ENCODE measurements at regions not wholly inside any gene's neighbourhood (a gene's known extent, or its start where the extent isn't known, plus 50 kb on each side); places are given as distances from the start of the nearest gene placed in this dataset.

- DNase-seq (ENCODE audit: low spot score), result no peak
These were observed 413.2 kb upstream of the JAG1 start for GRCh38 chr20:11086970-11087369.

DNA sequence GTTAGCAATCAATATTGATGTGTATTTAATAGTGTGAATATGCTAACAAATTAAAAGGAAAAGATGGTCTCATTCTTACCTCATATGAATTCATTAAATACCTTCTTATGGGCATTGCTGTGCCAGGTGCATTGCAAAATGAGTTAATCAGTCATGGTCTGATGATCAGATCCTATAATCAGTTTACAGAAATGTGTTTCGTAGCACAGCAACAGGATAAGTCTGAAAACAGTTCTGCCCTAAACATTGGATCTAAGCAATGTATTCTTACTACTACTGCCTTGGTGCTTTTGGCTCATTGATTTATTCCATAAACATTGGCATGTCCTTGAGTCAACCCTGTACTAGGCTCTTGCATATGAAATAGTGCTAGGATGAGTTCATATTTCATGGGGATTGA lies 417.0 kb upstream of the JAG1 start:
- no peak for DNase-seq (ENCODE audit: low spot score)

DNA sequence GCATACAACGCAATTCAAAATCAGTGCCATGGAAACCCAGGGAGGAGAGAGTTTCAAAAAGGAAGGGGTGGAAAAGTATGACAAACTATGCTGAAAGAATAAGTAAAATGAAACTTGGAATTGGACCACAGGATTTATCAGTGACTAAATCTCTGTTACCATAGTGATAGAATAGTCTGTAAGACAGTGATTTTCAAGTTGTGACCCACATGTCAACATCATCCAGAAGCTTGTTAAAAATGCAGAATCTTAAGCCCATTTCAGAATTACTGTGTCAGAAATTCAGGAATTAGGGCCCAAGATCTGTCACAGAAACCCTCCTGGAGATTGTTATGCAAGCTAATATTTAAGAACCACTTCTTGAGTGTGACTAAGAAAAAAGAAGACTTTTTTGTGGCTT lies 417.7 kb upstream of the JAG1 start:
- no peak for DNase-seq (ENCODE audit: low spot score)

GRCh38 chr20:11092151-11092550 lies 418.4 kb upstream of the JAG1 start:
- DNase-seq (ENCODE audit: low spot score), result no peak

DNA sequence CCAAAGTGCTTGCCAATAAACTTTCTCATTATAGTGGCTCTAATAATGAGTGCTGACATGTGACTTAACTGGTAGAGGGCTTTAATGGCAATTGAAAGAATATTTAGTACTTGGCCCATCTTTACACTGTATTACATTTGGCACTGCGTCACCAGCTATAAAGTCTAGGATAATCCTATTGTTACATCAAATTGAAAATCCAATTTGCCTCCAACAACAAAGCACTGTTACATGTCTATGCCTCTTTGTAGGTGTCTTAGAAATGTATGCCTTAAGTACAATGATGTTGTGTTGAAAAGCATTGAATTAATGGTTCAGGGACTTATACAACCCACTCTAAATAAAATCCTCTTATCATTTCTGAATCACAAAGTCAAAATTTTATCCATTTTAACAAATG lies 420.4 kb upstream of the JAG1 start:
- DNase-seq (ENCODE audit: low spot score), result no peak

DNA sequence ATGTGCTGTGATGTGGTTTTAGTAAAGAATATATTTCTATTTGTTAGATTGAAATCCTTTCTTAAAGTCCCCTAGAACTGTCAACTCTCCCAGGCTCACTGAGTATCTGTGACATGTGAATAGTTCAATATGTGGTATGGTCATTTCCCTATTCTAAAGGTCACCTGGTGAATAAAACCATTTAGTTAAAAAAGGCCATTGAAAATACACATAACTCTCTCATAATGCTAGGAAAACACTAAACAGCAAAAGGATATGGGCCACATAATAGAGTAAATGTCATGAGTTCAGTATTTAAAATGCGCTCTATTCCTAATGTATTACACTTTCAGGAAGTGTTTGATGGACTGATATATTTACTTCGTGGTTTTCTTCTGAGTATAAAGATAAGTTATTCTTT lies 420.9 kb upstream of the JAG1 start:
- peak; percentile 28 for DNase-seq (ENCODE audit: low spot score)

GRCh38 chr20:11098888-11099287 lies 425.1 kb upstream of the JAG1 start:
- no peak for DNase-seq (ENCODE audit: low spot score)

DNA sequence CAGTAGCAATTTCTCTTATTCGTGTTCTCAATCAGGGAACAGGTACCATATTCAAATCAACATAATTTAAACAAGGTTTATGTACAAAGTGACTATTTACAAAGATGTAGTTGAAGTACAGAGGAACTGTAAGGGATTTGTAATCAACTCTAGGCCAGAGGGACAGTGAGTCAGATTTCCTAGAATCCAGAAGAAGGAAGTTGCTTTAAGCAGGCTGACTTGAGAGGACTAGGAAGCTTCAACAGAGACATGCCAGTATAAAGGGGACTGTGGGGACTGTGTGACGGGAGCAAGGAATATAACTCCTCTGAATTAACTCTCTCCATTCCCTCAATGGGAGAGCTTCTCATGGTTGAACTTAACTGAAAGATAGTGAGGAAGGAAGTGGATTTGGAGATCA lies 427.4 kb upstream of the JAG1 start:
- no peak for DNase-seq (ENCODE audit: low spot score)

- no peak for DNase-seq (ENCODE audit: low spot score)
These were observed 427.9 kb upstream of the JAG1 start for GRCh38 chr20:11101696-11102095.

- no peak for DNase-seq (ENCODE audit: low spot score)
These were observed 430.1 kb upstream of the JAG1 start for GRCh38 chr20:11103866-11104265.

- no peak for DNase-seq (ENCODE audit: low spot score)
These were observed 434.5 kb upstream of the JAG1 start for GRCh38 chr20:11108102-11108810.

- DNase-seq (ENCODE audit: low spot score), result no peak
These were observed 436.7 kb upstream of the JAG1 start for GRCh38 chr20:11110535-11110934.

GRCh38 chr20:11111191-11111590 lies 437.4 kb upstream of the JAG1 start:
- DNase-seq (ENCODE audit: low spot score), result no peak

- DNase-seq (ENCODE audit: low spot score), result no peak
These were observed 439.0 kb upstream of the JAG1 start for GRCh38 chr20:11112832-11113231.

GRCh38 chr20:11114382-11114781 lies 440.6 kb upstream of the JAG1 start:
- no peak for DNase-seq (ENCODE audit: low spot score)

GRCh38 chr20:11117808-11118528 lies 444.2 kb upstream of the JAG1 start:
- DNase-seq (ENCODE audit: low spot score), result peak; percentile 56

GRCh38 chr20:11118802-11119380 lies 445.1 kb upstream of the JAG1 start:
- DNase-seq (ENCODE audit: low spot score), result no peak

DNA sequence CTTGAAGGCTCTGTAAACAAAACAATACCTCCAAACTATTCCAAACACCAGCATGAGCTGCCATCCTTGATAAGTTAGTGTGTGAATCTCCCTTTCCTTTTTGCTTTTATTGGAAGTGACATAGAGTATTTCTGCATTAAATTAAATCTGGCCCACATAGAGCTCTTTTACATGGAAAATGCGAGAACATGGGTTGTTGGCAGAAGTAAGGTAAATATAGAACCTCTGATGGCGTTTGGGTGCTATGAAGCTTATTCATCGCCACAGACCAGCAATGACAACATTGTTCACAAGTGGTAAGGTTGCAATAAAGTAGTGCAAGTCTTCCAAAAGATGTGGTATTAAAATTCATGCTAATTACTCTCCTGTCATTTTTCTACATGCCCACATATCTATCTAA lies 445.8 kb upstream of the JAG1 start:
- DNase-seq (ENCODE audit: low spot score), result no peak

- DNase-seq (ENCODE audit: low spot score), result no peak
These were observed 446.6 kb upstream of the JAG1 start for GRCh38 chr20:11120431-11120830.

DNA sequence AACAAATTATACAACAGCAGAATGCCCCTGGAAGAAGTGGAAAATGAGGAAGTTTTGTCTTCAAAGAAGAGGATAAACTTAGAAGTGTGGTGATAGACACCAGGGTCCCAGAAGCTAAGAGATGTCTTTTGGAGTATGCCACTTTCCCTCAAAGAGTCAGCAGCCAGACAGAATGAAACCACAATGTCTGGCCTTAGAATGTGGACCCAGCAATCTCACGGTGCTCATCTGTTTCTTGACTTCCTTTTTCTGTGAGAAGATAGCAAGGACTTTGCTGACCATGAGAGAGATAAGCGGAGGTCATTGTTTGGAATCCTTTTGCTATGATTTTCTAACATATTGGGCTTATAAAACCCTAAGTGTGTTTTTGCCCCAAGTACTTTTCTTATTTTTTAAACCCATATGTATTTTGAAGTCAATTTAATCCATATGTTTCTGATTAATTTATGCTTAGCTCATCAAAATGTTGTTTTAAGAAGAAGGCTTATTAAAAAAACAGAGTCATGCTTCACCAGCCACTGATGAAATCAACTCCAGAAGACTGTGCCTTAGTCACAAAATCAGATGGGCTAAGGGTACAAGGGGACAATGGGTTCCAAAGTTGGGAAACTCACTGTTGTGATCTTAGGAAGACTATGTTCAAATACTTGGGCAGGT lies 451.2 kb upstream of the JAG1 start:
- no peak for DNase-seq (ENCODE audit: low spot score)

- DNase-seq (ENCODE audit: low spot score), result no peak
These were observed 454.5 kb upstream of the JAG1 start for GRCh38 chr20:11128220-11128718.

DNA sequence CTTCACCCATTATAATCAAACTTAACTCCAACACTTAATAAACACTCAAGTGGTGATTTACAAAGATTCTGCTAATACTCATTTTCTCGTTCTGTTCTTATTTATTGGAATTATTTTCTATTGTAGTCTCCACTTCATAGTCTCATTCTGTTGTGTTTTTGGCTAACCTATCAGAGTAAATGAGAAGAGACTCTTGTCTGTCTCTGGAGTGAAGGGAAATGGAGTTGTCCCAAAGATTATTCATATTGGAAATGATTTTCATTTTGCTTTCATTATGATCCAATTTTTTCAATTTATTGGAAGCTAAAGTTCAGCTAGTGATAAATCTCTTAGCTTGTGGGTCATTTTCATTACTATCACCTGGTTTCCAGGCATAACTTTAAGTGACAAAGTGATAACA lies 454.9 kb upstream of the JAG1 start:
- DNase-seq (ENCODE audit: low spot score), result no peak

Measured in COLO829 (cell line).